SK-N-DZ (cell line): ENCODE measurements at regions not wholly inside any gene's neighbourhood (a gene's known extent, or its start where the extent isn't known, plus 50 kb on each side); places are given as distances from the start of the nearest gene placed in this dataset.
"Not testable (repeated sequence)": the region's sequence is repeated elsewhere in the genome, so short reads cannot be mapped to it uniquely, and the experiment has no call there.

Experiments
- DNase-seq: peaks from one replicate; pipeline ENCODE4 v3.0.0-alpha.2; 2015; ENCODE audit warnings: low spot score

- no peak for DNase-seq
Measured at GRCh38 chr6:102961902-102962301, 1568.4 kb downstream of the GRIK2 start.

DNA sequence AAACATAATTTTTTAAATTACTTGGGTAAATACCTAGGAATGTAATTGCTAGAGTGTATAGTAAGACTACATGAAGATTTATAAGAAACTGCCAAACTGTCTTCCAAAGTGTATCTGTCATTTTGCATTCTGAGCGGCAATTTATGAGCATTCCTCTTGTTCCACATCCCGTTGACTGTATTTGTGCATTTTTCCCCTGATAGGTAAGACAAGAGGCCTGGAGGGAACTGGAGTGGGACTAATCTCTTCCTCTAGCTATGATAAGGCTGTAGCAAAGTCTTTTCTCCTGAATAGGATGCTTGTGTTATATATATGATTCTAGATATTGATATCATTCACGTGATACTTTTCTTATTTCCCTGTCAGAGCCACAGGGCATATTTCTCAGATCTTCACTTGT, 1557.5 kb downstream of the GRIK2 start:
- DNase-seq = no peak

DNA sequence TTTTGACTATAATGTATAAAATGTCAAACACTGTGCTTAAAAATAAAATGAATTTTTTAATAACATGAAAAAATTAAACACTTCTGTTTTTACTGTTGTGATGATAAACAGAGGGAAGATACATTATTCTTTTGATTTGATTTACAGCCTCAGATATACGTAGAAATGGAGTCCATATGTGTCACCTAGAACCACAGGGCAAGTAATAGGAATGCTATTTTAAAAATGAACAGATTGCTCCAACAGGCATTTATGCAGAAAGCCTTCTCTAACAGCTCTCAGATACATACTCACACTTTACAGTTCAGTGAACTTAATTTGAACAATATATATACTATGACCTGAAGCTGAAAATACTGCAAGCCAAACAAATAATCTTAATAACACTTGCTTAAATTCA, 1551.0 kb downstream of the GRIK2 start:
- no peak for DNase-seq

DNA sequence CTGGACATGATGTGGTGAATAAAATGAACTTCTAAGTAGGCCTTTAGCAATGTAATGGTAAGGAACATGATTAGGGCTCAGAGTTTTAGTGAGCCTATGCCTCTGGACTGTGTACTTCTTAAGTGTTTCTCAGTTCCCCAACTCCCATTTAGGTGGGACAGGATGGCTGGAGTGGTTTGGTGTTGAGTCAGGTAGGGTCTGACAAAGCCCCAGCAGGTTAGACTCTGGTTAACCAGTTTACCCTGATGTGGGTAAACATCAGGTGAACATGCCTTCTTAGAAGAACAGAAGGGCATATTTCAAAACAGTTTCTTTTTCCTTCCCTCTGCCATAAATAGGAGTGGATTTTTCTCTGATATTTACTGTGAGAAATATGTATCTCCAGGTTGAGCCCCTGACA, 1548.7 kb downstream of the GRIK2 start:
- no peak for DNase-seq

DNA sequence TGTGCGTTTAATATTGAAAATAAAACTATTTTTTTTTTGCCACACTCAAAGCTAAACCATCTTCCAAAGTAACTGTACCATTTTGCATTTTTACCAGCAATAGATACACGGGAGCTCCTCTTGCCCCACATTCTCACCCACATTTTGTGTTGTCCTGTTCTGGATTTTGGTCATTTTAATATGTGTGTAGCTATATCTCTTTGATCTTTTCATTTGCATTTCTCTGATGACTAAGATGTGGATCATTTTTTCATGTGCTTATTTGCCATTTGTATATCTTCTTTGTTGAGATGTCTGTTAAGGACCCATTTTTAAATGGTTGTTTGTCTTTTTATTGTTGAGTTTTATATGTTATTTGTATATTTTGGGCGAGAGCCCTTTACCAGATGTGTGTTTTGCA, 1543.5 kb downstream of the GRIK2 start:
- DNase-seq = no peak

DNA sequence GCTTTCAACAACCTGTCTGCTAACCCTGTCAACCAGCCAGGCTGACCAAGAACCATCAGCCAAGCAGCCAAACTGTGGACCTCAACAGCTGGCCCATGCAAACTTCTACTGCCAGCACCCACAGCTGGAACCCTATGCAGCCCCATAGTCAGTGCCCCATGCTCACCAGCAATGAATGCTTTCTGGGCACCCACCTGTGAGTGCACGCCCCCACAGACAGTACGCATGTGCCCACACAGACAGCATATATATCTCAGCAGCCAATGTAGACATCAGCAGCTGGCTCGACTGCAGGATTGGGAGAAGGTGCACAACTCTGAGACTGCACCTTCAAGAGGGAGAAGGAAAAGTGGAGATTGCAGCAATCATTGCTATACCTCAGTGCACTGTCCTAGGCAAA, 1534.6 kb downstream of the GRIK2 start:
- no peak for DNase-seq

- DNase-seq = no peak
Measured at GRCh38 chr6:102918161-102918560, 1524.7 kb downstream of the GRIK2 start.

DNA sequence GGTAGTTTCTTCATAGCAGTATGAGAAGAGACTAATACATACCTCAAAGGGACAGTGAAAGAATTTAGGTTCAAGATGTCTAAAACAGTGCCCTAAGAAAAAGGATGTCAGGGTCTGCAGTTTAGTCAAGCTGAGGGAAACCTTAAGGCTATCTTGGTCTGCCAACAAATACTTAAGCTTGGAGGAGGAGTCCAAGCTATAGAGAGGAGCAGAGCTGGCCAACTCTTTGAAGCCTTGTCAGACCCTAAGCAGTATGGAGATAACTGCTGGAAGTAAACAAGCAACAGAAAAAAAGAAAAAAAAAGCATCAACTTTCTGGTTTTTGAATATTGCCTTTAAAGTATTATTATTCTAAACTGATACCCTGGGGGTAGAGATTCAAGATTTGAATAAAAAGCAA, 1518.1 kb downstream of the GRIK2 start:
- no peak for DNase-seq

- not testable (repeated sequence) for DNase-seq
Measured at GRCh38 chr6:102910701-102911139, 1517.2 kb downstream of the GRIK2 start.

- DNase-seq = no peak
Measured at GRCh38 chr6:102907181-102907580, 1513.7 kb downstream of the GRIK2 start.

DNA sequence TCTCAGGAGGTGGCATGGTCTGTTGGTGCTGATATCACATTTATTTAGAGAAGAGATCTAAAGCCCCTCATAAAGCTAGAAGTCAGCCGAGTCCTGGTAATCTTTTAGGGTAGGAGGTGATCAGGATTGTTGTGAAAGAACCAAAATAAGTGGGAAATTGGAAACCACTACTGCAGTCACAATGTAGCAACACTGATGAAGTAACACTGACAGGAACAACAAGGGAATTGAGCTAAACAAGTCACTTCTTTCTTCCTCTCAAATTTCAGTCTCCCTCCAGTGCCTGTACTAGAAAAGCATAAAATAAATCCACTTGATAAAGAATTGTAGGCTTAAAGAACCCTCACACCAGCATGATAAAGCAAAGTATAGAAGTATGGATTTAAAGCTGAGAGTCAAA, 1509.0 kb downstream of the GRIK2 start:
- DNase-seq = no peak

DNA sequence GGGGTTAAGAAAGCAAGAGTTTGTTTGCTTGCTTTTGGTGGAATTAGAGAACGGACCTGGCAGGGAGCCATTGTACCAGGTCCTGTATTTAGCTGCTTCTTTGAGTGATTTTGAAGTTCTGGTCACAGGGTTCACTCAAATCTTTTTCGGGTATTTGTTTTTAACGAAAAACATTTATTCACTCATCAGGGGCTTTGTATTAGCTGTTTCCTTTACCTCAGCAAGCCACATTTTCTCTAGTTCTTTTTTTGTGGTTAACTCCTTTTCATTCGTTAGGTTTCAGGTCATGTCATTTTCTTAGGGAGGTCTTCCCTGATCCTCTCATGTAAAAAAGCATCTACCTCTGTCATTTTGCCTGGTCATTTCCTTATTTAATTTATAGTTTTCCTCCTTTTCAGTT, 1502.2 kb downstream of the GRIK2 start:
- DNase-seq = no peak

DNA sequence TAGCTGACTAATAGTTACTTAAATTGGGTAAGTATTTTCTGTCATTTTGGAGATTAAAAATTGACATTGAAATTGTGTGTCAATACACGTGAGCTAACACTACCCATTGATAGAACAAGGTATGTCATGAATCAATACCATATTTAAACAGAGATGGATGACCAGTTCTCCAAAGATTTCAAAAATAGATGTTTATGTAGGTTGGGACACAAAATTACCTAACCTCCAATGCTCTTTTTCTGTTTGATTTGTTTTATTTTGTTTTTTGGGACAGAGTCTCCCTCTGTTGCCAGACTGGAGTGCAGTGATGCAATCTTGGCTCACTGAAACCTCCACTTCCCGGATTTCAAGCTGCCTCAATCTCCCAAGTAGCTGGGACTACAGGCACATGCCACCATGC, 1491.7 kb downstream of the GRIK2 start:
- no peak for DNase-seq

GRCh38 chr6:102853249-102853955, 1459.9 kb downstream of the GRIK2 start:
- DNase-seq = peak; percentile 91

GRCh38 chr6:102848796-102849195, 1455.3 kb downstream of the GRIK2 start:
- DNase-seq = no peak

DNA sequence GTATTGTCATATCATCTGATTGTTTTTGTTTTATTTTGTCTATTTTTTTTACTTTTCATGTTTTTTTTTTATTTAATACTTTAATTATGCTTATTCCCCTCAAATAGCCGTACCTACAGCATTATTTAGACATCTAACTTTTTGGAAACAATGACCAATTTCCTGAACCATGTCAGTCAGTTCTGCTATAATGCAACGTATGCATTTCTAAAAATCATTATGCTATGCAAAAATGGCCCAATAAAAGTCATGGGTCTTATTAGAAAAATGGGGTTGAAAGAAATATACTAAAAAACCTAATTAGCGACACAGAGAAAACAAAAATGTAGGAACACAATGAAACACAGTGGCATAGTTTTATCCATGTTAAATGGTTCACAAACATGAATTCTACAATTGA, 1454.7 kb downstream of the GRIK2 start:
- no peak for DNase-seq

DNA sequence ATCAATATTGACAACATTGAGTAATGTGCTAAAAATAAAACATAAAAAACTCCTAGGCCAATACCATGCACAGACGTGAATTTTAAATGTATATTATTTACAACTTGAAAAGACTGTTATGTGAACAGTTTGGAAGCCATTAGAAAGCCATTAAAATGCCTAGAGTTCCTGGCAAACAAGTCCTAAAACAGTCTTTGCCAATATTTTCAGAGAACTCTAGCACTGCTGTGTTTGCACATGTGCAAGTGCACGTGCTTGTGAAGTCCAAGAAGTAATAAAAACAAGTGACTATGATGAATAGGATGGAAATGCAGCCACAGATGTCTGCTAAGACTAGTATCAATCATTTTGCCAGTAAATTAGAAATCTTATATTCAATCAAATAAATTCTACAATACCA, 1447.6 kb downstream of the GRIK2 start:
- no peak for DNase-seq

- no peak for DNase-seq
Measured at GRCh38 chr6:102832021-102832420, 1438.5 kb downstream of the GRIK2 start.

DNA sequence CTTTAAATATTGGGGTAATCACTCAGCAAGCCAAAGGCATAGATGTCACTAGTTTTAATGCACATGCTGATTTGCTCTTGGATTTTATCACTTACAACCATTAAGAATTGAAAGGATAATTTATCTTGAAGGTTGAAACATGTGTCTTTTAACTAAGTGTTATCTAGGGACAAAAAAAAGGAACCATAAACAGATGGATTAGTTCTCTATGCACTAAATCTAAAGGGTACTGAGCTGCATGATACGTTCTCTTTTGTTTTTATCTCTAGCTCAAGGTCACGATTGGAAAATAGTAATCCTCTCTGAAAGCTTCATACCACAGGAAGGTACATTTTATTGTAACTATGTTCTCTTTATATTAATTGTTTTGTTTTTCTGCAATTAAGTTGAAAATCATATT, 1426.6 kb downstream of the GRIK2 start:
- no peak for DNase-seq

DNA sequence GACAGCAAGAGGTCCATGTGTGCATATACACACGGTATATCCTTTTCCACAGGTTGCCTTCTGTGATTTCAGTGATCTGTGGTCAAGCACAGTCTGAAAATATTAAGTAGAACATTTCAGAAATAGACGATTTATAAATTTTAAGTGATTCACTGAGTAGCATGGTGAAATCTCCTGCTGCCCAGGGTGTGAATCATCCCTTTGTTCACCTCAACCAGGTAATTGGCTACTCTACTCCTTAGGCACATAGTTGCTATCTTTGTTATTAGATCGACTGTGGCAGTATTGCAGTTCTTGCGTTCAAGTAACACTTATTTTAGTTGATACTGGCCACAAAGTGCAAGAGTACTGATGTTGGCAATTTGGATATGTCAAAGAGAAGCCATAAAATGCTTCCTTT, 1421.7 kb downstream of the GRIK2 start:
- DNase-seq = no peak

DNA sequence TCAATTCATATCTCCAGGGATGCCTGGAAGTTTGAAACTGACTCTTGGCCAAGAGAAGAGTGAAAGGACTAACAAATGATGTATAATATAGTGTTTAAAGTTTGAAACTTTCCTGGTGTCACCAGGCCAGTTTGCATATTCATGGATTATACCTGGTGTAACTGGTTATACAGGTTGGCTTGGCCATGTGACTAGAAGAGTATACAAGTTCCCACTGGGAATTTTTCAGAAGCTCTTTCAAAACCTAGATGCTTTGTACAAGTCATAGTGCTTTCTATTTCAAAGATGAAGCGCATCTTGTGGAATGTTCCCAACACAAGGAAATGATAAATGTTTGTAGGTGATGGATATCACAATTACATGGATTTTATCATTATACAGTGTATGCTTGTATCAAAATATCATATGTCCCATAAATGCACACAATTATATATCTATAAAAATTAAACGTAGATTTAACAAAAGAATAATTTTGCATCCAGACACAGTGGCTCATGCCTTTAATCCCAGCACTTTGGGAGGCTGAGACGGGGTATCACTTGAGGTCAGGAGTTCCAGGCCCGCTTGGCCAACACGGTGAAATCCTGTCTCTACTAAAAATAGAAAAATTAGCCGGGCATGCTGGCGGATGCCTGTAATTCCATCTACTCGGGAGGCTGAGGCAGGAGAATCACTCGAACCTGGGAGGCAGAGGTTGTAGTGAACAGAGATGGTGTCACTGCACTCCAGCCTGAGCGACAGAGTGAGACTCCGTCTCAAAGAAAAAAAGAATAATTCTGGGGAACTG, 1420.2 kb downstream of the GRIK2 start:
- DNase-seq = no peak

- no peak for DNase-seq
Measured at GRCh38 chr6:102812242-102812641, 1418.7 kb downstream of the GRIK2 start.

- DNase-seq = not testable (repeated sequence)
Measured at GRCh38 chr6:102808944-102809505, 1415.5 kb downstream of the GRIK2 start.
